GM12875 (cell line): ENCODE measurements at regions not wholly inside any gene's neighbourhood (a gene's known extent, or its start where the extent isn't known, plus 50 kb on each side); places are given as distances from the start of the nearest gene placed in this dataset.

Experiments used
- H3K4me3 ChIP-seq: one replicate; pipeline ENCODE4 v1.5.1; 2011; ENCODE audit warnings: low read depth, low read length, control low read depth
- CTCF ChIP-seq: IDR thresholded peaks from 2 replicates; pipeline ENCODE4 v1.5.1; 2011; ENCODE audit warnings: low read depth, mild to moderate bottlenecking, control low read depth, inconsistent platforms, low read length, moderate library complexity, borderline replicate concordance; ENCODE audit not compliant: insufficient read depth

- no peak for TF ChIP-seq CTCF
These were observed 90.1 kb upstream of the FAM169A start for GRCh38 chr5:74956278-74956677.

GRCh38 chr5:74954919-74955318 lies 88.7 kb upstream of the FAM169A start:
- TF ChIP-seq CTCF, result no peak
- H3K4me3 ChIP-seq, result no peak overlapping the region

More at GRCh38 chr5:74956278-74956677, 90.1 kb upstream of the FAM169A start:
- no peak overlapping the region for H3K4me3 ChIP-seq

- no peak overlapping the region for H3K4me3 ChIP-seq
- TF ChIP-seq CTCF, result no peak
These were observed 87.9 kb upstream of the FAM169A start for GRCh38 chr5:74953937-74954720.

- no peak overlapping the region for H3K4me3 ChIP-seq
- no peak for TF ChIP-seq CTCF
These were observed 87.4 kb upstream of the FAM169A start for GRCh38 chr5:74953554-74953936.

- H3K4me3 ChIP-seq, result no peak overlapping the region
- no peak for TF ChIP-seq CTCF
These were observed 86.2 kb upstream of the FAM169A start for GRCh38 chr5:74952406-74952805.

GRCh38 chr5:74951865-74952264 lies 85.7 kb upstream of the FAM169A start:
- H3K4me3 ChIP-seq, result no peak overlapping the region
- TF ChIP-seq CTCF, result no peak

- no peak overlapping the region for H3K4me3 ChIP-seq
- TF ChIP-seq CTCF, result no peak
These were observed 84.8 kb upstream of the FAM169A start for GRCh38 chr5:74950836-74951515.
